ENCODE measurements at regions not wholly inside any gene's neighbourhood (a gene's known extent, or its start where the extent isn't known, plus 50 kb on each side); places are given as distances from the start of the nearest gene placed in this dataset.
A peak's percentile ranks its signal among the peaks of the same experiment; 100 is the strongest.

- no peak for DNase-seq
Observed at GRCh38 chr2:224325941-224326340, 76.0 kb downstream of the FAM124B start.

- DNase-seq: no peak
Observed at GRCh38 chr2:224324604-224325003, 77.3 kb downstream of the FAM124B start.

- no peak for DNase-seq
Observed at GRCh38 chr2:224320660-224321059, 81.2 kb downstream of the FAM124B start.

- DNase-seq: no peak
Observed at GRCh38 chr2:224319750-224320149, 82.2 kb downstream of the FAM124B start.

- DNase-seq: no peak
Observed at GRCh38 chr2:224312741-224313140, 89.2 kb downstream of the FAM124B start.

GRCh38 chr2:224310943-224311625 lies 90.8 kb downstream of the FAM124B start:
- no peak for DNase-seq

- DNase-seq: no peak
Observed at GRCh38 chr2:224309176-224309575, 92.7 kb downstream of the FAM124B start.

- no peak for DNase-seq
Observed at GRCh38 chr2:224308272-224308911, 93.5 kb downstream of the FAM124B start.

GRCh38 chr2:224302952-224303351 lies 99.0 kb downstream of the FAM124B start:
- no peak for DNase-seq

- no peak for DNase-seq
Observed at GRCh38 chr2:224293976-224294375, 107.9 kb downstream of the FAM124B start.

GRCh38 chr2:224287531-224287930 lies 114.4 kb downstream of the FAM124B start:
- no peak for DNase-seq

GRCh38 chr2:224286923-224287322 lies 115.0 kb downstream of the FAM124B start:
- no peak for DNase-seq

GRCh38 chr2:224284134-224284946 lies 117.6 kb downstream of the FAM124B start:
- peak; percentile 40 for DNase-seq

GRCh38 chr2:224283466-224283965 lies 118.4 kb downstream of the FAM124B start:
- DNase-seq: no peak

- no peak for DNase-seq
Observed at GRCh38 chr2:224281374-224281773, 120.5 kb downstream of the FAM124B start.

- DNase-seq: no peak
Observed at GRCh38 chr2:224278531-224278930, 123.4 kb downstream of the FAM124B start.

GRCh38 chr2:224276251-224276650 lies 125.7 kb downstream of the FAM124B start:
- no peak for DNase-seq

GRCh38 chr2:224272237-224272910 lies 129.5 kb downstream of the FAM124B start:
- DNase-seq: no peak

- no peak for DNase-seq
Observed at GRCh38 chr2:224271617-224272236, 130.2 kb downstream of the FAM124B start.

GRCh38 chr2:224268441-224268840 lies 133.5 kb downstream of the FAM124B start:
- DNase-seq: peak; percentile 65

- no peak for DNase-seq
Observed at GRCh38 chr2:224264259-224264658, 137.6 kb downstream of the FAM124B start.

GRCh38 chr2:224263571-224264043 lies 138.3 kb downstream of the FAM124B start:
- no peak for DNase-seq

All from NCI-H1436 treated with DMSO at 0.1 percent for 48 hours (cell line).